ENCODE measurements at regions not wholly inside any gene's neighbourhood (a gene's known extent, or its start where the extent isn't known, plus 50 kb on each side); places are given as distances from the start of the nearest gene placed in this dataset.

DNA sequence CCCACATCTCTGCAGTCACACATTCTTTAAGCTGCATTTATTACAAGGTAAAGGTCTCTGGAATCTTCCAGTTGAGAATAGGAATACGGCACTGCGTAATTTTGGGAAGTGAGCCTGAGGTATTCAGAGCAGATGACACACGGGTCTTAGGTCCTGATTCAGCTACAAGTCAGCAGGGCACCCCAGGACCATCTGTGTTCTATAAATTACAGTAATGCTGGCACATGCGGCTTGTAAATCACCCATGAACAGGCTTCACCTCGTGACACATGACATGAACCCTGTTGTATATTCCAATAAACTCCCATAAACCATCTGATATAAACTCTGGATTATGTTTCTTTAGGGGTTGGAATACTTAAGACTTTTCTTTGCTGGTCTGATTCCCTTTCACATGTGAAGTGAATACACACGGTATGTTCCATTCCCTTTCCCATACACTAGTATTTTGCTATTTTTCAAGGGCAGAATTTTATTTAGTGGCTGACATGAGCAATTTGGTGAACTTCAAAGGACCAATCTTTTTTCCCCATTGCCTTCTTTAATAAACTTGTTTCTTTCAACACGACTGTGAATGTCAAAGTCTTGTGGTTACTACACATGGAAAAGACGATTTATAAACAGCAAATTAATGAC is 298.6 kb downstream of the MEIS1 start:
- no peak overlapping the region for H4K91ac ChIP-seq (ENCODE audit: insufficient read depth, low read depth, low read length)
- no peak overlapping the region for H3K56ac ChIP-seq (ENCODE audit: extremely low read depth, insufficient read depth, low read length)
- no TSS peak for BruUV-seq (replicated peaks)
- H3K9me1 ChIP-seq (ENCODE audit: insufficient read depth, low read length): no peaks in the 10 kb centered on the region
- no peak overlapping the region for H3K18ac ChIP-seq (ENCODE audit: low read depth, low read length)
- intact Hi-C loops (cut with micrococcal nuclease) (no loop called here), dilution Hi-C loops (cut with HindIII; ENCODE audit: low sequenced_read_pairs, unreplicated experiment) (no loop called here), in situ Hi-C loops (cut with MboI; ENCODE audit: low sequenced_read_pairs) (no loop called here)
- no peak for TF ChIP-seq RAD21 (IDR thresholded peaks at IDR 0.05; ENCODE audit: low read length)
- no peak for TF ChIP-seq MAFK (IDR thresholded peaks at IDR 0.05; ENCODE audit: low read depth, low read length)
- no peak for TF ChIP-seq SMC3 (IDR thresholded peaks at IDR 0.05; ENCODE audit: low read depth, low read length)
- TF ChIP-seq BHLHE40 (IDR thresholded peaks at IDR 0.05; ENCODE audit: low read depth, low read length): no peak
- TF ChIP-seq FOS (IDR thresholded peaks at IDR 0.05; ENCODE audit: low read depth, low read length): no peak
- no peaks in the 10 kb centered on the region for H4K20me1 ChIP-seq (ENCODE audit: insufficient read depth, low read length)
- H3K23ac ChIP-seq (ENCODE audit: low read depth, low read length): no peak overlapping the region
- H2BK15ac ChIP-seq (ENCODE audit: low read depth, low read length): no peak overlapping the region
- H2BK20ac ChIP-seq (ENCODE audit: low read depth, low read length): no peak overlapping the region
- ChIA-PET POLR2A (ENCODE audit: unreplicated experiment) (no interaction called here), CTCF (no interaction called here)
- no peaks in the 10 kb centered on the region for H3K79me1 ChIP-seq (ENCODE audit: low read depth in 1 of 2, low read length in 2 of 2)
- H2BK5ac ChIP-seq (ENCODE audit: low read depth, low read length, poor library complexity, severe bottlenecking): no peak overlapping the region
- peaks cover 2% of the 10 kb centered on the region; the same call in 1 of the 2 replicates for H3K4me1 ChIP-seq (ENCODE audit: control insufficient read depth, insufficient read depth, low read length)
- no peak overlapping the region for H4K5ac ChIP-seq (ENCODE audit: low read depth, low read length)
- no peak overlapping the region for H3K4me2 ChIP-seq (ENCODE audit: low read depth, low read length)
- H2BK120ac ChIP-seq (ENCODE audit: low read depth, low read length): no peak overlapping the region
- no peak overlapping the region for H3K4ac ChIP-seq (ENCODE audit: low read depth, low read length)
- no peaks in the 10 kb centered on the region for H3K27me3 ChIP-seq (ENCODE audit: control insufficient read depth, insufficient read depth, low read length)
- no peak for DNase-seq
- no peak overlapping the region for H3K9ac ChIP-seq (ENCODE audit: low read depth, low read length)
- H2AK9ac ChIP-seq (replicated peaks; ENCODE audit: low read depth, low read length, poor library complexity): no peak overlapping the region
- H3K27ac ChIP-seq (ENCODE audit: insufficient read depth, low read length): no peak overlapping the region
- no peak overlapping the region for H2AK5ac ChIP-seq (ENCODE audit: low read depth, low read length)
- no peak overlapping the region for H3K14ac ChIP-seq (replicated peaks; ENCODE audit: low read depth, low read length)
- ATAC-seq (ENCODE audit: low read depth): no peak
- WGBS, 2 experiments (ENCODE audit: extremely low coverage in 2 of 2, insufficient read length in 1 of 2): 100% methylated on average over 2 of the region's 8 CpGs; no CpG with 5 or more reads in 1 of the 2 experiments
- H3K36me3 ChIP-seq (ENCODE audit: control insufficient read depth, insufficient read depth, low read length): no peaks in the 10 kb centered on the region
- H3K9me3 ChIP-seq (ENCODE audit: control insufficient read depth, insufficient read depth, low read length): no peaks in the 10 kb centered on the region
- no peak overlapping the region for H3K4me3 ChIP-seq (ENCODE audit: insufficient read depth, low read depth, low read length)
- H4K8ac ChIP-seq (ENCODE audit: low read depth in 2 of 2, low read length in 2 of 2): no peak overlapping the region
- H2AFZ ChIP-seq (replicated peaks; ENCODE audit: low read length, poor library complexity): no peak overlapping the region

Data from IMR-90 (cell line).